GM12878 (cell line): ENCODE measurements at regions not wholly inside any gene's neighbourhood (a gene's known extent, or its start where the extent isn't known, plus 50 kb on each side); places are given as distances from the start of the nearest gene placed in this dataset.

Experiments used
- CTCF ChIP-seq, 3 experiments: IDR thresholded peaks in 2 of 3; conservative IDR thresholded peaks in 1 of 3; 2 replicates each; pipeline ENCODE4 v1.5.1; 2011; ENCODE audit warnings: low read depth in 3 of 3, low read length in 3 of 3, mild to moderate bottlenecking in 3 of 3, control low read depth in 2 of 3, moderate library complexity in 2 of 3, inconsistent platforms in 1 of 3, mixed read lengths in 1 of 3; ENCODE audit not compliant: control insufficient read depth in 2 of 3, insufficient read depth in 1 of 3; ENCODE audit errors: extremely low read depth in 1 of 3
- MTA2 ChIP-seq: fragments of 450-650 bp; IDR thresholded peaks from 2 replicates; pipeline ENCODE4 v1.6.1; 2016; ENCODE audit warnings: low read depth, mild to moderate bottlenecking, moderate library complexity
- RELA ChIP-seq: fragments of 450-650 bp; IDR thresholded peaks from 2 replicates; pipeline ENCODE4 v1.8.0; 2014; ENCODE audit warnings: borderline replicate concordance; ENCODE audit not compliant: partially characterized antibody
- SPI1 ChIP-seq: IDR thresholded peaks from 2 replicates; pipeline ENCODE4 v1.6.1; 2011; ENCODE audit warnings: low read depth, mild to moderate bottlenecking, low read length, moderate library complexity, borderline replicate concordance; ENCODE audit not compliant: insufficient read depth
- TAF1 ChIP-seq: IDR thresholded peaks from 2 replicates; pipeline ENCODE4 v1.6.1; 2011; ENCODE audit warnings: mild to moderate bottlenecking, low read depth, low read length, borderline replicate concordance
- TCF3 ChIP-seq: IDR thresholded peaks from 2 replicates; pipeline ENCODE4 v1.6.1; 2012; ENCODE audit warnings: low read depth, mild to moderate bottlenecking, low read length, borderline replicate concordance; ENCODE audit not compliant: insufficient read depth

- TF ChIP-seq CTCF (IDR thresholded peaks at IDR 0.05 in 2 of 3, conservative IDR thresholded peaks at IDR 0.05 in 1 of 3; ENCODE audit: control insufficient read depth in 2 of 3, extremely low read depth in 1 of 3, insufficient read depth in 1 of 3, low read depth in 3 of 3, low read length in 3 of 3) (no peak), TCF3 (no peak), MTA2 (no peak), RELA (no peak), TAF1 (no peak), SPI1 (no peak)
Observed at GRCh38 chr5:72646246-72646866, 139.1 kb upstream of the ZNF366 start.
